Stomach (tissue), 4 donors: ENCODE measurements at regions not wholly inside any gene's neighbourhood (a gene's known extent, or its start where the extent isn't known, plus 50 kb on each side); places are given as distances from the start of the nearest gene placed in this dataset.

Experiments
- CTCF ChIP-seq, 7 experiments: fragments of 450-650 bp in 4 of 7; fragments of 200-600 bp in 3 of 7; sonication (generic) in 3 of 7; IDR thresholded peaks; one replicate each; pipeline ENCODE4 v1.5.1; 2016 to 2019; ENCODE audit warnings: antibody characterized with exemption in 7 of 7, control low read depth in 2 of 7, mild to moderate bottlenecking in 1 of 7
- POLR2AphosphoS5 ChIP-seq, 3 donors: sonication (generic); formaldehyde crosslinking; IDR thresholded peaks; one replicate each; pipeline ENCODE4 v1.6.1; 2016; ENCODE audit warnings: antibody characterized with exemption in 3 of 3

- no peak for TF ChIP-seq CTCF (IDR thresholded peaks at IDR 0.05)
- TF ChIP-seq POLR2AphosphoS5 (IDR thresholded peaks at IDR 0.05): no peak
Observed at GRCh38 chr3:1700650-1701049, 398.0 kb upstream of the CNTN4 start.
